ENCODE measurements at regions not wholly inside any gene's neighbourhood (a gene's known extent, or its start where the extent isn't known, plus 50 kb on each side); places are given as distances from the start of the nearest gene placed in this dataset.

GRCh38 chr7:35518767-35519166, 176.2 kb downstream of the HERPUD2 start:
- H3K4me3 Mint-ChIP-seq = no peak overlapping the region
- CTCF ChIA-PET = interaction anchor here (1.8 kb wide), 1 partner anchor 95 kb away, joined by 7 read pairs; no protein-coding TSS in a partner anchor
- POLR2A ChIA-PET = no interaction called here
- H3K36me3 Mint-ChIP-seq (ENCODE audit: low read depth) = no peaks in the 10 kb centered on the region
- DNase-seq = no peak
- no peaks in the 10 kb centered on the region for H3K4me1 Mint-ChIP-seq (ENCODE audit: low read depth)
- H3K27me3 Mint-ChIP-seq (ENCODE audit: low read depth) = peaks cover 25% of the 10 kb centered on the region
- no peak overlapping the region for H3K27ac Mint-ChIP-seq
- H3K9me3 Mint-ChIP-seq (ENCODE audit: insufficient read depth) = no peaks in the 10 kb centered on the region
- no peak for ATAC-seq

GRCh38 chr7:35516498-35516897, 178.4 kb downstream of the HERPUD2 start:
- ATAC-seq = no peak
- Mint-ChIP-seq H3K27me3 (ENCODE audit: low read depth) (peaks cover 19% of the 10 kb centered on the region), H3K4me3 (no peak overlapping the region), H3K9me3 (ENCODE audit: insufficient read depth) (no peaks in the 10 kb centered on the region), H3K4me1 (ENCODE audit: low read depth) (no peaks in the 10 kb centered on the region), H3K27ac (no peak overlapping the region), H3K36me3 (ENCODE audit: low read depth) (no peaks in the 10 kb centered on the region)
- POLR2A ChIA-PET = no interaction called here
- CTCF ChIA-PET = no interaction called here
- no peak for DNase-seq

GRCh38 chr7:35513828-35514227, 181.1 kb downstream of the HERPUD2 start:
- Mint-ChIP-seq H3K4me3 (no peak overlapping the region), H3K4me1 (ENCODE audit: low read depth) (no peaks in the 10 kb centered on the region), H3K36me3 (ENCODE audit: low read depth) (no peaks in the 10 kb centered on the region), H3K27me3 (ENCODE audit: low read depth) (peaks cover 17% of the 10 kb centered on the region), H3K27ac (no peak overlapping the region), H3K9me3 (ENCODE audit: insufficient read depth) (no peaks in the 10 kb centered on the region)
- DNase-seq = no peak
- CTCF ChIA-PET = no interaction called here
- ATAC-seq = no peak
- POLR2A ChIA-PET = no interaction called here

- ChIA-PET POLR2A (no interaction called here), CTCF (no interaction called here)
- ATAC-seq = no peak
- Mint-ChIP-seq H3K9me3 (ENCODE audit: insufficient read depth) (no peaks in the 10 kb centered on the region), H3K27ac (no peak overlapping the region), H3K4me1 (ENCODE audit: low read depth) (no peaks in the 10 kb centered on the region), H3K36me3 (ENCODE audit: low read depth) (no peaks in the 10 kb centered on the region), H3K4me3 (no peak overlapping the region), H3K27me3 (ENCODE audit: low read depth) (peaks cover 13% of the 10 kb centered on the region)
- DNase-seq = no peak
Observed at GRCh38 chr7:35513195-35513594, 181.7 kb downstream of the HERPUD2 start.

GRCh38 chr7:35512716-35513115, 182.2 kb downstream of the HERPUD2 start:
- CTCF ChIA-PET = interaction anchor here (2.1 kb wide), 1 partner anchor 8 kb away, joined by 6 read pairs; no protein-coding TSS in a partner anchor
- Mint-ChIP-seq H3K4me1 (ENCODE audit: low read depth) (no peaks in the 10 kb centered on the region), H3K36me3 (ENCODE audit: low read depth) (no peaks in the 10 kb centered on the region), H3K27ac (no peak overlapping the region), H3K4me3 (no peak overlapping the region), H3K9me3 (ENCODE audit: insufficient read depth) (no peaks in the 10 kb centered on the region), H3K27me3 (ENCODE audit: low read depth) (peaks cover 11% of the 10 kb centered on the region)
- no peak for DNase-seq
- ATAC-seq = no peak
- POLR2A ChIA-PET = no interaction called here

GRCh38 chr7:35508623-35509400, 186.1 kb downstream of the HERPUD2 start:
- Mint-ChIP-seq H3K27me3 (ENCODE audit: low read depth) (peaks cover 11% of the 10 kb centered on the region), H3K4me3 (no peak overlapping the region), H3K27ac (no peak overlapping the region), H3K4me1 (ENCODE audit: low read depth) (no peaks in the 10 kb centered on the region), H3K36me3 (ENCODE audit: low read depth) (no peaks in the 10 kb centered on the region), H3K9me3 (ENCODE audit: insufficient read depth) (no peaks in the 10 kb centered on the region)
- POLR2A ChIA-PET = no interaction called here
- CTCF ChIA-PET = interaction anchor here (1.0 to 1.2 kb wide), 2 partner anchors 11 to 216 kb away, joined by 3 to 5 read pairs; no protein-coding TSS in a partner anchor
- ATAC-seq (no peak), DNase-seq (no peak)

GRCh38 chr7:35505066-35505465, 189.9 kb downstream of the HERPUD2 start:
- ATAC-seq (no peak), DNase-seq (no peak)
- Mint-ChIP-seq H3K4me3 (no peak overlapping the region), H3K4me1 (ENCODE audit: low read depth) (no peaks in the 10 kb centered on the region), H3K27ac (no peak overlapping the region), H3K27me3 (ENCODE audit: low read depth) (peaks cover 3% of the 10 kb centered on the region), H3K9me3 (ENCODE audit: insufficient read depth) (no peaks in the 10 kb centered on the region), H3K36me3 (ENCODE audit: low read depth) (no peaks in the 10 kb centered on the region)
- POLR2A ChIA-PET = no interaction called here
- CTCF ChIA-PET = interaction anchor here (2.8 kb wide), 1 partner anchor 16 kb away, joined by 10 read pairs; no protein-coding TSS in a partner anchor

- ChIA-PET CTCF (interaction anchor here (1.3 kb wide), 1 partner anchor 16 kb away, joined by 3 read pairs; no protein-coding TSS in a partner anchor), POLR2A (no interaction called here)
- Mint-ChIP-seq H3K4me1 (ENCODE audit: low read depth) (no peaks in the 10 kb centered on the region), H3K27ac (no peak overlapping the region), H3K4me3 (no peak overlapping the region), H3K9me3 (ENCODE audit: insufficient read depth) (no peaks in the 10 kb centered on the region), H3K27me3 (ENCODE audit: low read depth) (peaks cover 6% of the 10 kb centered on the region), H3K36me3 (ENCODE audit: low read depth) (no peaks in the 10 kb centered on the region)
- DNase-seq = no peak
- no peak for ATAC-seq
Observed at GRCh38 chr7:35504365-35504764, 190.6 kb downstream of the HERPUD2 start.

GRCh38 chr7:35501681-35502080, 193.3 kb downstream of the HERPUD2 start:
- DNase-seq (no peak), ATAC-seq (no peak)
- no peaks in the 10 kb centered on the region for H3K4me1 Mint-ChIP-seq (ENCODE audit: low read depth)
- no peak overlapping the region for H3K27ac Mint-ChIP-seq
- ChIA-PET CTCF (no interaction called here), POLR2A (no interaction called here)
- no peak overlapping the region for H3K4me3 Mint-ChIP-seq
- no peaks in the 10 kb centered on the region for H3K36me3 Mint-ChIP-seq (ENCODE audit: low read depth)
- no peaks in the 10 kb centered on the region for H3K9me3 Mint-ChIP-seq (ENCODE audit: insufficient read depth)
- peaks cover 7% of the 10 kb centered on the region for H3K27me3 Mint-ChIP-seq (ENCODE audit: low read depth)

- ChIA-PET POLR2A (no interaction called here), CTCF (no interaction called here)
- H3K4me3 Mint-ChIP-seq = no peak overlapping the region
- H3K36me3 Mint-ChIP-seq (ENCODE audit: low read depth) = no peaks in the 10 kb centered on the region
- H3K27ac Mint-ChIP-seq = no peak overlapping the region
- H3K9me3 Mint-ChIP-seq (ENCODE audit: insufficient read depth) = no peaks in the 10 kb centered on the region
- peaks cover 10% of the 10 kb centered on the region for H3K27me3 Mint-ChIP-seq (ENCODE audit: low read depth)
- no peaks in the 10 kb centered on the region for H3K4me1 Mint-ChIP-seq (ENCODE audit: low read depth)
- no peak for ATAC-seq
- DNase-seq = no peak
Observed at GRCh38 chr7:35499226-35499625, 195.7 kb downstream of the HERPUD2 start.

- H3K9me3 Mint-ChIP-seq (ENCODE audit: insufficient read depth) = no peaks in the 10 kb centered on the region
- no peak overlapping the region for H3K4me3 Mint-ChIP-seq
- no peaks in the 10 kb centered on the region for H3K4me1 Mint-ChIP-seq (ENCODE audit: low read depth)
- H3K27ac Mint-ChIP-seq = no peak overlapping the region
- H3K36me3 Mint-ChIP-seq (ENCODE audit: low read depth) = no peaks in the 10 kb centered on the region
- H3K27me3 Mint-ChIP-seq (ENCODE audit: low read depth) = peaks cover 10% of the 10 kb centered on the region
- CTCF ChIA-PET = no interaction called here
- POLR2A ChIA-PET = no interaction called here
- ATAC-seq (no peak), DNase-seq (no peak)
Observed at GRCh38 chr7:35498416-35498815, 196.5 kb downstream of the HERPUD2 start.

- DNase-seq = no peak
- ATAC-seq = no peak
- H3K4me1 Mint-ChIP-seq (ENCODE audit: low read depth) = no peaks in the 10 kb centered on the region
- CTCF ChIA-PET = no interaction called here
- peaks cover 11% of the 10 kb centered on the region for H3K27me3 Mint-ChIP-seq (ENCODE audit: low read depth)
- H3K27ac Mint-ChIP-seq = no peak overlapping the region
- POLR2A ChIA-PET = no interaction called here
- no peaks in the 10 kb centered on the region for H3K36me3 Mint-ChIP-seq (ENCODE audit: low read depth)
- H3K9me3 Mint-ChIP-seq (ENCODE audit: insufficient read depth) = no peaks in the 10 kb centered on the region
- H3K4me3 Mint-ChIP-seq = no peak overlapping the region
Observed at GRCh38 chr7:35495844-35496243, 199.1 kb downstream of the HERPUD2 start.

GRCh38 chr7:35495377-35495776, 199.6 kb downstream of the HERPUD2 start:
- H3K27ac Mint-ChIP-seq = no peak overlapping the region
- ATAC-seq (no peak), DNase-seq (no peak)
- no peaks in the 10 kb centered on the region for H3K4me1 Mint-ChIP-seq (ENCODE audit: low read depth)
- no peaks in the 10 kb centered on the region for H3K9me3 Mint-ChIP-seq (ENCODE audit: insufficient read depth)
- H3K4me3 Mint-ChIP-seq = no peak overlapping the region
- H3K36me3 Mint-ChIP-seq (ENCODE audit: low read depth) = no peaks in the 10 kb centered on the region
- ChIA-PET CTCF (no interaction called here), POLR2A (no interaction called here)
- H3K27me3 Mint-ChIP-seq (ENCODE audit: low read depth) = peaks cover 13% of the 10 kb centered on the region

All from activated CD8-positive, alpha-beta T cell treated with anti-CD3 and anti-CD28 coated beads, Interleukin-2, amount 10 ng/mL, durations not matched to agents 7 days and 5 days (primary cell).